A673 (cell line): ENCODE measurements at regions not wholly inside any gene's neighbourhood (a gene's known extent, or its start where the extent isn't known, plus 50 kb on each side); places are given as distances from the start of the nearest gene placed in this dataset.

Experiments used
- BruUV-seq: library from RNA; stranded (reverse); fragments of 400-500 nt; replicated peaks from 2 replicates; lab custom pipeline; 2021; lab: Mats Ljungman, UMichigan
- CTCF ChIA-PET: fragments of 300-600 bp; sonication (Branson Sonifier 250); formaldehyde crosslinking; loops from one replicate; lab custom pipeline; 2022; ENCODE audit warnings: antibody characterized with exemption; lab: Charles Lee
- POLR2A ChIA-PET: fragments of 300-600 bp; sonication (Branson Sonifier 250); formaldehyde crosslinking; loops from one replicate; lab custom pipeline; 2022; ENCODE audit warnings: antibody characterized with exemption; ENCODE audit not compliant: low non-redundant PET; lab: Charles Lee
- DNase-seq: peaks from one replicate; pipeline ENCODE4 v3.0.0-alpha.2; 2015; ENCODE audit warnings: low spot score
- H3K27ac ChIP-seq: fragments of 200-600 bp; sonication (generic); 2 replicates; pipeline ENCODE4 v1.5.1; 2016; ENCODE audit warnings: mixed run types, low read depth, mild to moderate bottlenecking, mixed read lengths, antibody characterized with exemption, low read length; ENCODE audit not compliant: poor library complexity, severe bottlenecking
- H3K27me3 ChIP-seq: fragments of 200-600 bp; sonication (generic); replicated peaks from 2 replicates; pipeline ENCODE4 v1.6.1; 2017; ENCODE audit warnings: mixed run types, low read depth, mild to moderate bottlenecking, mixed read lengths, antibody characterized with exemption, low read length; ENCODE audit not compliant: insufficient read depth, poor library complexity
- H3K36me3 ChIP-seq: fragments of 200-600 bp; sonication (generic); 2 replicates; pipeline ENCODE4 v1.6.1; 2016; ENCODE audit warnings: mixed run types, mild to moderate bottlenecking, mixed read lengths, antibody characterized with exemption, low read length; ENCODE audit not compliant: insufficient read depth, poor library complexity, severe bottlenecking
- H3K4me1 ChIP-seq: fragments of 200-600 bp; sonication (generic); 2 replicates; pipeline ENCODE4 v1.6.1; 2017; ENCODE audit warnings: mixed run types, mild to moderate bottlenecking, mixed read lengths, antibody characterized with exemption, low read length; ENCODE audit not compliant: insufficient read depth, poor library complexity, severe bottlenecking
- H3K4me3 ChIP-seq: fragments of 200-600 bp; sonication (generic); 2 replicates; pipeline ENCODE4 v1.5.1; 2016; ENCODE audit warnings: low read depth, mixed run types, mild to moderate bottlenecking, mixed read lengths, low read length; ENCODE audit not compliant: poor library complexity, severe bottlenecking
- H3K9me3 ChIP-seq: fragments of 200-600 bp; sonication (generic); 2 replicates; pipeline ENCODE4 v1.6.1; 2016; ENCODE audit warnings: mixed run types, low read depth, mild to moderate bottlenecking, mixed read lengths, antibody characterized with exemption, low read length; ENCODE audit not compliant: poor library complexity, severe bottlenecking
- CTCF ChIP-seq: fragments of 300-800, 200-600 bp; sonication (generic); conservative IDR thresholded peaks from 2 replicates; pipeline ENCODE4 v1.5.1; 2017; ENCODE audit warnings: low read depth, mild to moderate bottlenecking, antibody characterized with exemption, low read length, moderate library complexity, mixed read lengths
- EZH2 ChIP-seq: fragments of 200-600 bp; sonication (generic); IDR thresholded peaks from 2 replicates; pipeline ENCODE4 v1.6.1; 2017; ENCODE audit warnings: borderline replicate concordance, low read depth, mild to moderate bottlenecking, mixed read lengths, antibody characterized with exemption, low read length; ENCODE audit not compliant: poor library complexity, severe bottlenecking
- intact Hi-C: fragments of 100-400 bp; cut with micrococcal nuclease; formaldehyde crosslinking; loops from one replicate; pipeline ENCODE4 v1.10.0; 2022; ENCODE audit not compliant: unreplicated experiment

- no peak overlapping the region for H3K27ac ChIP-seq
- CTCF ChIA-PET = no interaction called here
- peaks cover 4% of the 10 kb centered on the region for H3K36me3 ChIP-seq
- intact Hi-C loops = no loop called here
- no peaks in the 10 kb centered on the region for H3K4me1 ChIP-seq
- H3K27me3 ChIP-seq = no peaks in the 10 kb centered on the region
- H3K4me3 ChIP-seq = no peak overlapping the region
- BruUV-seq = no TSS peak
- no peak for DNase-seq
- POLR2A ChIA-PET = no interaction called here
- TF ChIP-seq EZH2 (no peak), CTCF (no peak)
- H3K9me3 ChIP-seq = no peaks in the 10 kb centered on the region
Observed at GRCh38 chr2:120985997-120986651, 250.5 kb downstream of the GLI2 start.

GRCh38 chr2:120986898-120987650, 251.4 kb downstream of the GLI2 start:
- Histone ChIP-seq H3K27me3 (no peaks in the 10 kb centered on the region), H3K36me3 (peaks cover 4% of the 10 kb centered on the region), H3K27ac (no peak overlapping the region), H3K4me1 (no peaks in the 10 kb centered on the region), H3K9me3 (no peaks in the 10 kb centered on the region), H3K4me3 (no peak overlapping the region)
- BruUV-seq = no TSS peak
- ChIA-PET POLR2A (no interaction called here), CTCF (no interaction called here)
- TF ChIP-seq CTCF (no peak), EZH2 (no peak)
- no peak for DNase-seq
- intact Hi-C loops = no loop called here

GRCh38 chr2:120988051-120988699, 252.5 kb downstream of the GLI2 start:
- POLR2A ChIA-PET = no interaction called here
- no TSS peak for BruUV-seq
- intact Hi-C loops = no loop called here
- H3K9me3 ChIP-seq = no peaks in the 10 kb centered on the region
- CTCF ChIA-PET = no interaction called here
- peaks cover 4% of the 10 kb centered on the region for H3K36me3 ChIP-seq
- no peak for DNase-seq
- no peaks in the 10 kb centered on the region for H3K4me1 ChIP-seq
- H3K27me3 ChIP-seq = no peaks in the 10 kb centered on the region
- H3K4me3 ChIP-seq = no peak overlapping the region
- H3K27ac ChIP-seq = no peak overlapping the region
- TF ChIP-seq EZH2 (no peak), CTCF (no peak)
